ENCODE measurements at regions not wholly inside any gene's neighbourhood (a gene's known extent, or its start where the extent isn't known, plus 50 kb on each side); places are given as distances from the start of the nearest gene placed in this dataset.
"Not testable (repeated sequence)": the region's sequence is repeated elsewhere in the genome, so short reads cannot be mapped to it uniquely, and the experiment has no call there.

DNA sequence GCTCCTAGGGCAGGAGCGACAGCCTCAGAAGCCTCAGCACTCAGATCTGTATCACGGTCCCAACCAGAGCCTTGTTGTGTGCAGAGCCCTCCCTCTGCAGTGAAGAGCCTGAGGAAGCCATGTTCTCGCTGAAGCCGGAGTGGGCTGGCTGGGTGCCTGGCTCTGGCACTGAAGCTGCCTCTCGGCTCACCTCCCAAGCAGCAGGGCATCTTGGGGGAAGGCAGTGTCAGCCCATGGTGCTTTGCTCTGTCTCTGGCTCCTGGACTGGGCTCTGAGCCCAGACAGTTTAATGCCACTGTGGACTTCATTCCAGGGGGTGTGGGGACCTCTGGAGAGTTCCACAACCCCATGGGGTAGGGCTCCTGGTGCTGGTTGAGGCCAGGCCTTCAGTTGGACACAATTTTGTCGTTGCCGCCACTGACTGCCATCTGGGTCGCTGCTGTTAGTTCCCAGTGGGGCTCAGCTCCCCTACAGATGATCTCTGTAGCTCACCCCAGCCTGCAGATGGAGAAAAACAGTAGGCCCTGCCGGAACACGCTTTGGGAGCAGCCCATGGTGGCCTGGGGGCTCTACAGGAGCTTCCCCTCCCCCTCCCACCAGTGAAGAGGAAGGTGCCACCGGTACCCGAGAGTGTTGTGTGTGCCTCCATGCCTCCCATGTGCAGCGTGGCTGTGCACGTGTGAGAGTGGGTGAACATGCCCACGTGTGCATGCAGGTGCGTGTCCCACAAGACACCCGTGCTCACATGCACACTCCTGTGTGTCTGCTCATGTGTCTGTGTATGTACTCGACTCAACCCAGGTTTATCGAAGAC lies 86.5 kb upstream of the B3GAT1 start:
- peak; percentile 92 for ATAC-seq
- peak; percentile 83 for DNase-seq (ENCODE audit: low spot score)

DNA sequence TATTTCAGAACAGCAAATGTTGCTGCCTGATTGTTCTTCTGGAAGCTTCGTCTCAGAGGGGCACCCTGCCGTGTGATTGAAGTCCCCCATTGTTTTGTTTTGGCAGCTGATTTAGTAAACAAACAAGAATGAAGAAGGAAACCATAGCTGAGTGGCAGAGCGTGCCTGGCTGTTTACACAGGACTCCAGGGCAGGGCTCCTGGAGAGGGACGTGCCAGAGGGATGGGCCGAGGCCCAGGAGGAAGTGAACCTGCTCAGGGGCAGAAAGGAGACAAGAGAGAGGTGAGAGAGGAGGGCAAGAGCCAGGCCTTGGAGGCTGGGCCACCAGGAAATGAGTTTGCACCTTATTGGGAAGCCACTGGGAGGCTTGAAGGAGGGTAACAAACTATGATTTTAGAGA lies 85.5 kb upstream of the B3GAT1 start:
- ATAC-seq (peak; percentile 82), DNase-seq (ENCODE audit: low spot score) (peak; percentile 56)

GRCh38 chr11:134496058-134496457 lies 84.0 kb upstream of the B3GAT1 start:
- not testable (repeated sequence) for DNase-seq (ENCODE audit: low spot score); ATAC-seq

DNA sequence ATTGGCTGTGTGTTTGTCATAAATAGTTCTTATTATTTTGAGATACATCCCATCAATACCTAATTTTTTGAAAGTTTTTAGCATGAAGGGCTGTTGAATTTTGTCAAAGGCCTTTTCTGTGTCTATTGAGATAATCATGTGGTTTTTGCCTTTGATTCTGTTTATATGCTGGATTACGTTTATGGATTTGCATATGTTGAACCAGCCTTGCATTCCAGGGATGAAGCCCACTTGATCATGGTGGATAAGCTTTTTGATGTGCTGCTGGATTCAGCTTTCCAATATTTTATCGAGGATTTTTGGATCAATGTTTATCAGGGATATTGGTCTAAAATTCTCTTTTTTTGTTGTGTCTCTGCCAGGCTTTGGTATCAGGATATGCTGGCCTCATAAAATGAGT lies 82.4 kb upstream of the B3GAT1 start:
- DNase-seq (ENCODE audit: low spot score) = not testable (repeated sequence)

GRCh38 chr11:134492411-134492810 lies 80.4 kb upstream of the B3GAT1 start:
- ATAC-seq = not testable (repeated sequence)

More for the DNA sequence above, 82.4 kb upstream of the B3GAT1 start:
- ATAC-seq = not testable (repeated sequence)

DNA sequence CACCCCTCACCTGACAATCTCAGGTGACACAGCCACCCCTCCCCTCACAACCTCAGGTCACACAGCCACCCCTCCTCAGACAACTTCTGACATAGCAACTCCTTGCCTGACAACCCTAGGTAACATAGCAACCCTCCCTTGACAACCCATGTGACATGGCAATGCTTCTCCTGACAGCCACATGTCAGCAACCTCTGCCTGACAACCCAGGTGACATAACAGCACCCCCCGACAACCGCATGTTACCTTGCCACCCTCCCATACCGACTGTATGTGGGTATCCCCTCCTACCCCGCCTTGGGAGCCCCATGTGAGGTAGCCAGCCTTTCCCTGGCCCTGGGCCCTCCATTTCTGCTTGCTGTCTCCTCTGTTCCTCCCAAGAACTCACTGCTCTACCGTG lies 77.7 kb upstream of the B3GAT1 start:
- peak; percentile 18 for DNase-seq (ENCODE audit: low spot score)
- ATAC-seq = no peak

More at GRCh38 chr11:134492411-134492810, 80.4 kb upstream of the B3GAT1 start:
- not testable (repeated sequence) for DNase-seq (ENCODE audit: low spot score)

GRCh38 chr11:134488913-134489312 lies 76.9 kb upstream of the B3GAT1 start:
- peak; percentile 28 for DNase-seq (ENCODE audit: low spot score)

DNA sequence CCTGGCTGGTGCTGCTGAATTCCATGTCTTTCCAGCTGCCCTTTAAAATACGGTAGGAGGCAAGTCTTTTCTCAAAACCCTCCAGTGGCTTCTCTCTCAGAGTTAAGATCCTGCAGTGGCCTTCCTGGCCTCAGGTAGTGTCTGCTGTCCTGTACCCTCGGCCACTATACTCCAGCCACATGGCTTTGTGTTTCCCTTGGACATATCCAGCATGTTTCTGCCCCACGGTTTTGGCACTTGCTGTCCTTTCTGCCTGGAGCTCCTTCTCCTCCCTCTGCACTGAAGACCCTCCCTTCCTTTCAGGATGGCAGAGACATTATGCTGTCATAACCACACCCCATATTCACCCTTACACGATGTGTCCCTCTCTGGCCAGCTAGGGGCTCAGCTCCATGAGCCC lies 76.5 kb upstream of the B3GAT1 start:
- no peak for ATAC-seq
- DNase-seq (ENCODE audit: low spot score) = no peak

More at GRCh38 chr11:134488913-134489312, 76.9 kb upstream of the B3GAT1 start:
- no peak for ATAC-seq

GRCh38 chr11:134487696-134488095 lies 75.7 kb upstream of the B3GAT1 start:
- ATAC-seq = no peak
- no peak for DNase-seq (ENCODE audit: low spot score)

DNA sequence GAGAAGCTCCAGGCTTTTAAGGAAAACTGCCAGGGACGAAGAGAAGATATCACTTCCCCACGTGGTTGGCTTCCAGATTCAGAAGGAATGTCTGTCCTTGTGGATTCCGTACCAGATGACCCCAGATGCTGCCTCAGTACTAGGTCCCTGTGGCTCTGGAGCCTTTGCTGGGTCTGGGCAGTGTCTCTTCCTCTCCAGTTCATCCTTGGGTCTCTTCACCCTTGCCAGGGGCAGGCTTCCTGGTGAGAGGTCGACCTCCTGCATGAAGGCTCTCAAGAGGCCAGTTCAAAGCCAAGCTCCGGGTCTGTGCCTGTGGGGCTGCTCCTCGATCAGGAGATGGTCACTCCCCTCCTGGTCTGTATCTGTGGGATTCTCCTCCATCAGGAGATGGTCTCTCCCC lies 74.7 kb upstream of the B3GAT1 start:
- DNase-seq (ENCODE audit: low spot score) = peak; percentile 31
- ATAC-seq = no peak

DNA sequence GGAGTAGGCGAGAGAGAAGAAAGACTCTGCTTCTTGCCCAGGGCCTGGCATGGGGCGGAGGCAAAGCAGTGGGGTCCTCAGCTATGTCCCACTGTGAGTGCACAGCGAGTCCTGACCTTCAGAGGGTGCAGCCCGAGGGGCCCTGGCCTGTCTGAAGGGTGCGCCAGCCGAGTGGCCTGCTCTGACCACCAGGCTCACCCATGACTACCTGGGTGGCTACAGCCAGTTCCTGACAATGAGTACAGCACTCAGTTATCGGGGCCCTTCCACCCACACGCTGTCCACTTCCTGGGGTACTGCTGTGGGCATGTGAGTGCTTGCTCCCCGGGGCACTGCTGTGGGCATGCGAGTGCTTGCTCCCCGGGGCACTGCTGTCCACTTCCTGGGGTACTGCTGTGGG lies 74.1 kb upstream of the B3GAT1 start:
- no peak for ATAC-seq
- peak; percentile 24 for DNase-seq (ENCODE audit: low spot score)

DNA sequence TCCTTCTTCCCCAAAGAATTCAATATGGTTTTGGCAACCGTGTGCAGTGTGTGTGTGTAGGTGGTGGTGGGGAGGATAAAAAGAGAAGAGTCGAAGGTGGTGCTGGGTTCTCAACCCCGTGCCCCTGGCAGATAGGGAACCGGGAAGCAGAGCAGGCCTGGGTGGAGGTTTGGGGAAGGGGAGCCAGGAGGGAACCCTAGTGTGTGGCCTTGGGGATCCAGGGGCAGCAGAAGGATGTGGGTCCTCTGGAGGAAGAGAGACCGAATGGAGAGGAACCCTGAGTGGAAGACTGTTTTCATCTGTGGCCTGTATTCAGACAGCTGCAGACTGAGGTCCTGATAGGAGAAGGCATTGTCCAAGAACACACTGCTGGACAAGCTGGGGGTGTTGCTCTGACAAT lies 73.3 kb upstream of the B3GAT1 start:
- DNase-seq (ENCODE audit: low spot score) (peak; percentile 26), ATAC-seq (no peak)

GRCh38 chr11:134483857-134484256 lies 71.8 kb upstream of the B3GAT1 start:
- DNase-seq (ENCODE audit: low spot score) (peak; percentile 10), ATAC-seq (no peak)

DNA sequence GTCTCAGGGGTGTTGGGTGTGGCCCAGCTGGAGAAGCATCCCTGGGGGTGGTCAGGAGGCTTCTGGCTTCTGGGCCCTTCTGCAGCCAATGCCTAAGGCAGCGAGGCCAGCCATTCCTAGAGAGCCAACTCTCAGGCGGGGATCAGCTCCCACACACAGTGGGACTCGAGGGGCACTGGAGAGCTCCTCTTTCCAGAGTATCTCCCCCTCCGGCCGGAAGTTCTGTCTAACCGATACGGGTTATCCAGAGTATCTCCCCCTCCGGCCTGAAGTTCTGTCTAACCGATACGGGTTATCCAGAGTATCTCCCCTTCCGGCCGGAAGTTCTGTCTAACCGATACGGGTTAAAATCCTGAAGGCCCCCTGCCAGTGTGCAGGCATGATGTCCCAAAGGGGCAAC lies 71.2 kb upstream of the B3GAT1 start:
- ATAC-seq (no peak), DNase-seq (ENCODE audit: low spot score) (peak; percentile 21)

DNA sequence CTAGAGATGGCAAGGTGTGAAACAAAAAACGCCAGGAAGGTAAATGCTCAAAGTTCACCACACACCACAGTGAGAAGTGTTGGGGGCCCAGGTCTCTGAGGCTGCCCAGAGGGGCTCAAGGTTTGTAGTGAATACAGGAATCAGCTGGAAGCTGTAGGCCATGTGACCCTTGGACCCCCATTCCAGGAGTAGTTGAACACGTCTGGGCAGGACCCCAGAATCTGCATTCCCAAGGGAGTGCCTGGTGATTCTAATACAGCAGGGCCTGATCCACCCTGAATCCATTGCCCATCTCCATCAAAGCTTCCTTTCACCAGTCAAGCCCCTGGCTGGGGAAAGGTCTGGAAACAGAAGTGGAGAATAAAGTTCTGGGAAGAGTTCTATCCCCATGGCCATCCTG lies 70.8 kb upstream of the B3GAT1 start:
- no peak for ATAC-seq
- DNase-seq (ENCODE audit: low spot score) = peak; percentile 33

DNA sequence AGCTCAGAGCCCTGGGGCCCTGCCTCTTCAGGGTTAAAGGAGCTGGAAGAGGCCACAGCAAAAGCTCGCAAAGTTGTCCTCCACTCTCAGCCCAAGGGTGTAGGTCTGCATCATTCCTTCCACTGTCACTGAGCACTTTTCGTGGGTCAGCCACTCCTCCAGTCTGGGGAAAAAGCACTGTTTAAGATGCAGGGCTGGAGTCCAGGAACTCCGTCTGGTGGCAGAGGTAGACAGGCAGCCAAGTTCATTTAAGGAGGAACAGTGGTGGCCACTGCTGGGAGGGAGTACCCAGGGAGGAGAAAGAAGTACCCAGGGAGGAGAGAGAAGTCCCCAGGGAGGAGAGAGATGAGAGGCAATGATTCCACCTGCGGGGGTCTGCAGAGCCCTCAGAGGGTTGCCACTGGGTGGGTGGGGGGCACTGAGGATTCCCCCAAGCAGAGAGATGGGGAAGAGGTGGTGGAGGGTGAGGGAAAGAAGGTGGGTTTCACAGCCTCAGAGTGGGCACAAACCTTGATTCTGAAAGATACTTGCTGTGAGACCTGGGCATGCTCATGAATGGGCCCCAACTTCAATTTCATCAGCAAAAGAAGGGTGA lies 70.0 kb upstream of the B3GAT1 start:
- DNase-seq (ENCODE audit: low spot score) = no peak
- no peak for ATAC-seq

DNA sequence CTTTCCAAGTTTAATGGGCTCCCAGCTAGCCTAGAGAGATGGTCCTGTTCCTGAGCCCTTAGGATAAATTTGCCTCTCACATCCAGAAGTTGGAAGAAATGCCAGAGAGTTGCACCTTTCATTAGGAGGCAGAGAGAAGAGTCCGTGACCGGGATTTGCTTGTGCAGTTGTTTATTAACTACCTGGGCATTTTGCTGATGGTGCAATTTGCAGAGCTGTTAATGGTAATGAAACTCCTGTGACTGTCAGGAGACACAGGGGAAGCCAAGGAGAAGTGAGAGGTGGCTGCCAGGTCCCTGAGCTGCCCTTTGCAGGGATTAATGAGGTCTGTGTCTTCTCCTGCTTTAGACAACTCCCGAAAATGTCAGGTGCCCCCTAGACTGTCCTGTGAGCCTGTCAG lies 69.1 kb upstream of the B3GAT1 start:
- DNase-seq (ENCODE audit: low spot score) (peak; percentile 53), ATAC-seq (peak; percentile 84)

GRCh38 chr11:134480136-134480712 lies 68.2 kb upstream of the B3GAT1 start:
- peak; percentile 59 for ATAC-seq
- peak; percentile 43 for DNase-seq (ENCODE audit: low spot score)

- ATAC-seq = no peak
- peak; percentile 23 for DNase-seq (ENCODE audit: low spot score)
These were observed 67.4 kb upstream of the B3GAT1 start for GRCh38 chr11:134479206-134480135.

GRCh38 chr11:134478611-134479010 lies 66.6 kb upstream of the B3GAT1 start:
- DNase-seq (ENCODE audit: low spot score) = no peak

DNA sequence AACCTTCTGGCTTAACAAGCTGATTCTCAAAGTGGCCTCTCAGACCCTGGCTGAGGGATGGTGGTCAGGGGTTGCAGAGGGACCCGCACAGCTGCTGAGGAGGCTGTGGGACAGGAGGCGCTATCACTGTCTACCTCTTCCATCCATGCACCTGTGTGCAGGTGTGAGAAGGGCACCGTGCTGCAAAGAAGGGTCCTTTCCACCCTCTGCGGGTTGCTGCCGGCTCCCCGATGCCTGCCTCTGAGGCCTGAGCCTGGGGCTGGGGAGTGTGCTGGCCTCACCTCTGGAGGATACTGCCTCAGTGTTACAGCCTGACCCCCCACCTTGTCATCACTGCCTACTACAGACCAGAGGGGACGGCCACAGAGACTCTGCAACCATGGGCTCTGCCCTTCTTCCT lies 66.1 kb upstream of the B3GAT1 start:
- DNase-seq (ENCODE audit: low spot score) (no peak), ATAC-seq (no peak)

More at GRCh38 chr11:134478611-134479010, 66.6 kb upstream of the B3GAT1 start:
- ATAC-seq = no peak

Measured in left lobe of liver (tissue), 2 donors.